ENCODE measurements at regions not wholly inside any gene's neighbourhood (a gene's known extent, or its start where the extent isn't known, plus 50 kb on each side); places are given as distances from the start of the nearest gene placed in this dataset.

DNA sequence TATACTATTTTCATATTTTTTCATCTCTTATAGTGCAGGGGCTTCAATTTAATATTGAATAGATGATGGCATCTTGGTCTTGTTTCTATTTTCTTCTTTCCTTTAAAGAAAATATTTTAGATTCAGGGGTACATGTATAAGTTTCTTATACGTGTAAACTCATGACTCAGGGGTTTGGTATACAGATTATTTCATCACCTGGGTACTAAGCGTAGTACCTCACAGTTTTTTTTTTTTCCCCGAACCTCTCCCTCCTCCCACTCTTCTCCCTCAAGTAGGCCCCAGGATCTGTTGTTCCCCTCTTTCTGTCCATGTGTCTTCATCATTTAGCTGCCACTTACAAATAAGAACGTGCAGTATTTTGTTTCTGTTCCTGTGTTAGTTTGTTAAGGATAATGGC is 172.6 kb downstream of the TMTC3 start:
- CTCF ChIA-PET = no interaction called here
- DNase-seq = no peak
- Mint-ChIP-seq H3K27me3 (ENCODE audit: unreplicated experiment) (no peaks in the 10 kb centered on the region), H3K4me1 (ENCODE audit: low read depth, unreplicated experiment) (no peaks in the 10 kb centered on the region), H3K4me3 (ENCODE audit: low read depth, unreplicated experiment) (no peak overlapping the region), H3K36me3 (ENCODE audit: insufficient read depth, unreplicated experiment) (no peaks in the 10 kb centered on the region), H3K9me3 (ENCODE audit: low read depth, unreplicated experiment) (no peaks in the 10 kb centered on the region), H3K27ac (ENCODE audit: unreplicated experiment) (no peak overlapping the region)
- TF ChIP-seq, protein P1, sequence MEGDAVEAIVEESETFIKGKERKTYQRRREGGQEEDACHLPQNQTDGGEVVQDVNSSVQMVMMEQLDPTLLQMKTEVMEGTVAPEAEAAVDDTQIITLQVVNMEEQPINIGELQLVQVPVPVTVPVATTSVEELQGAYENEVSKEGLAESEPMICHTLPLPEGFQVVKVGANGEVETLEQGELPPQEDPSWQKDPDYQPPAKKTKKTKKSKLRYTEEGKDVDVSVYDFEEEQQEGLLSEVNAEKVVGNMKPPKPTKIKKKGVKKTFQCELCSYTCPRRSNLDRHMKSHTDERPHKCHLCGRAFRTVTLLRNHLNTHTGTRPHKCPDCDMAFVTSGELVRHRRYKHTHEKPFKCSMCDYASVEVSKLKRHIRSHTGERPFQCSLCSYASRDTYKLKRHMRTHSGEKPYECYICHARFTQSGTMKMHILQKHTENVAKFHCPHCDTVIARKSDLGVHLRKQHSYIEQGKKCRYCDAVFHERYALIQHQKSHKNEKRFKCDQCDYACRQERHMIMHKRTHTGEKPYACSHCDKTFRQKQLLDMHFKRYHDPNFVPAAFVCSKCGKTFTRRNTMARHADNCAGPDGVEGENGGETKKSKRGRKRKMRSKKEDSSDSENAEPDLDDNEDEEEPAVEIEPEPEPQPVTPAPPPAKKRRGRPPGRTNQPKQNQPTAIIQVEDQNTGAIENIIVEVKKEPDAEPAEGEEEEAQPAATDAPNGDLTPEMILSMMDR (IDR thresholded peaks at IDR 0.05; ENCODE audit: unreplicated experiment) = no peak
- no TSS peak for BruUV-seq (replicated peaks)
- intact Hi-C loops (cut with micrococcal nuclease; ENCODE audit: unreplicated experiment) = no loop called here

GRCh38 chr12:88318726-88319125 is 176.6 kb downstream of the TMTC3 start:
- DNase-seq = no peak
- TF ChIP-seq, protein P1 (IDR thresholded peaks at IDR 0.05; ENCODE audit: unreplicated experiment) = no peak
- Mint-ChIP-seq H3K27ac (ENCODE audit: unreplicated experiment) (no peak overlapping the region), H3K27me3 (ENCODE audit: unreplicated experiment) (no peaks in the 10 kb centered on the region), H3K9me3 (ENCODE audit: low read depth, unreplicated experiment) (peaks cover 2% of the 10 kb centered on the region), H3K4me1 (ENCODE audit: low read depth, unreplicated experiment) (no peaks in the 10 kb centered on the region), H3K36me3 (ENCODE audit: insufficient read depth, unreplicated experiment) (no peaks in the 10 kb centered on the region), H3K4me3 (ENCODE audit: low read depth, unreplicated experiment) (no peak overlapping the region)
- intact Hi-C loops (cut with micrococcal nuclease; ENCODE audit: unreplicated experiment) = no loop called here
- CTCF ChIA-PET = interaction anchor here (1.0 kb wide), 1 partner anchor 9 kb away, joined by 3 read pairs; no protein-coding TSS in a partner anchor
- no TSS peak for BruUV-seq (replicated peaks)

DNA sequence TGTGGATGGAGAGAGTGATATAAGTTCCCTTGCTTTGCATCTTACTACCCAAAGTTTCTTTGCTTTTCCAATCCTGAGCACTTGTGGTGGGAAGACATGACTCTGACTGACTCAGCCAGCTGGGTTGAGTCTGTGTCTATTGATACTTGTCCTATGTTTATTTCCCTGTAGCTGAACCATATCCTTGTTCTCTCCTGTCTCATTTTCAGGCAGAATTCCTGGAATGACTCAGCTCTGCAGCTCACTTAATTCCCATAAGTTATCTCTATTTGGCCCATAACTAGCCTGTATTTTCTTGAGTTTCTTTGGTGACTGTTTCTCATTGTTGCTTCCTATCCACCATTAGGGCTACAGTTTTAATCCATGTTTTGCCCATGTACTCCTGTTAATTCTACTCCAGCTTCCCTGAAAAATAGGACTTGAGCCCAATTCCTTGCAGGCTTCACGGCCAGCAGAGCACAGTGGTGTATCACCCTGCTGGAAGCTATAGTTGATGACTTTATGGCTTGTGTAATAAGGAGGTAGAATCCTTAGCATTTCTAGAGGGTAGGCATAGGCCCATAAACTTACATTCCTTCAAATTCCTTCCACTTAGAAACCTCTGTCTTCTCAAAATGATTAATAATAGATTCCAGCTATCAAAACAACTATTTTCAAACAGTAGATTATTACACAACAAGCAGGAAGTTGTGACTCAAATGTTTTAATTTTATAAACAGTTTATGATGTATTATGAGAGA is 183.1 kb downstream of the TMTC3 start:
- peaks cover 2% of the 10 kb centered on the region for H3K9me3 Mint-ChIP-seq (ENCODE audit: low read depth, unreplicated experiment)
- intact Hi-C loops (cut with micrococcal nuclease; ENCODE audit: unreplicated experiment) = no loop called here
- H3K36me3 Mint-ChIP-seq (ENCODE audit: insufficient read depth, unreplicated experiment) = no peaks in the 10 kb centered on the region
- no peak overlapping the region for H3K4me3 Mint-ChIP-seq (ENCODE audit: low read depth, unreplicated experiment)
- H3K4me1 Mint-ChIP-seq (ENCODE audit: low read depth, unreplicated experiment) = peaks cover 25% of the 10 kb centered on the region
- no peaks in the 10 kb centered on the region for H3K27me3 Mint-ChIP-seq (ENCODE audit: unreplicated experiment)
- TF ChIP-seq, protein P1 (IDR thresholded peaks at IDR 0.05; ENCODE audit: unreplicated experiment) = no peak
- CTCF ChIA-PET = interaction anchor here (0.7 to 1.1 kb wide), 3 partner anchors 15 to 772 kb away, joined by 3 read pairs; no protein-coding TSS in a partner anchor
- no peak for DNase-seq
- no TSS peak for BruUV-seq (replicated peaks)
- no peak overlapping the region for H3K27ac Mint-ChIP-seq (ENCODE audit: unreplicated experiment)

- Mint-ChIP-seq H3K27me3 (ENCODE audit: unreplicated experiment) (no peaks in the 10 kb centered on the region), H3K27ac (ENCODE audit: unreplicated experiment) (no peak overlapping the region)
Measured at GRCh38 chr12:88325816-88326189, 183.7 kb downstream of the TMTC3 start.

More at GRCh38 chr12:88325816-88326189, 183.7 kb downstream of the TMTC3 start:
- Mint-ChIP-seq H3K36me3 (ENCODE audit: insufficient read depth, unreplicated experiment) (no peaks in the 10 kb centered on the region), H3K4me3 (ENCODE audit: low read depth, unreplicated experiment) (no peak overlapping the region), H3K4me1 (ENCODE audit: low read depth, unreplicated experiment) (peaks cover 25% of the 10 kb centered on the region), H3K9me3 (ENCODE audit: low read depth, unreplicated experiment) (peaks cover 2% of the 10 kb centered on the region)
- CTCF ChIA-PET = interaction anchor here (1.1 kb wide), 1 partner anchor 27 kb away, joined by 3 read pairs; no protein-coding TSS in a partner anchor
- DNase-seq = no peak
- no TSS peak for BruUV-seq (replicated peaks)
- intact Hi-C loops (cut with micrococcal nuclease; ENCODE audit: unreplicated experiment) = no loop called here
- TF ChIP-seq, protein P1 (IDR thresholded peaks at IDR 0.05; ENCODE audit: unreplicated experiment) = no peak

Measured in Calu3 (cell line).